HEK293T (cell line): ENCODE measurements at regions not wholly inside any gene's neighbourhood (a gene's known extent, or its start where the extent isn't known, plus 50 kb on each side); places are given as distances from the start of the nearest gene placed in this dataset.

Experiments
- ARNT ChIP-seq: fragments of 450-650 bp; IDR thresholded peaks from 2 replicates; pipeline ENCODE4 v1.6.1; 2017; ENCODE audit warnings: mild to moderate bottlenecking
- BHLHE40 ChIP-seq: fragments of 450-650 bp; IDR thresholded peaks from 2 replicates; pipeline ENCODE4 v1.6.1; 2016; ENCODE audit warnings: mild to moderate bottlenecking, moderate library complexity, borderline replicate concordance
- SP1 ChIP-seq: fragments of 450-650 bp; IDR thresholded peaks from 2 replicates; pipeline ENCODE4 v1.6.1; 2017

- TF ChIP-seq SP1 (no peak), BHLHE40 (no peak), ARNT (no peak)
These were observed 83.2 kb downstream of the CCNA1 start for GRCh38 chr13:36515466-36515865.
